Osteocyte (in vitro differentiated cells): ENCODE measurements at regions not wholly inside any gene's neighbourhood (a gene's known extent, or its start where the extent isn't known, plus 50 kb on each side); places are given as distances from the start of the nearest gene placed in this dataset.

Experiments used
- DNase-seq: peaks from one replicate; pipeline ENCODE4 v3.0.0; 2021; ENCODE audit warnings: mixed read lengths; ENCODE audit not compliant: unreplicated experiment; ENCODE audit errors: extremely low spot score
- H3K27ac Mint-ChIP-seq: one replicate; pipeline ENCODE4 v1.8.0; 2021; ENCODE audit warnings: mild to moderate bottlenecking, mixed read lengths; ENCODE audit not compliant: unreplicated experiment
- H3K27me3 Mint-ChIP-seq: one replicate; pipeline ENCODE4 v1.8.0; 2021; ENCODE audit warnings: mixed read lengths; ENCODE audit not compliant: unreplicated experiment
- H3K36me3 Mint-ChIP-seq: one replicate; pipeline ENCODE4 v1.8.0; 2021; ENCODE audit warnings: mixed read lengths; ENCODE audit not compliant: unreplicated experiment
- H3K4me1 Mint-ChIP-seq: one replicate; pipeline ENCODE4 v1.8.0; 2021; ENCODE audit warnings: mixed read lengths; ENCODE audit not compliant: unreplicated experiment
- H3K4me3 Mint-ChIP-seq: one replicate; pipeline ENCODE4 v1.8.0; 2021; ENCODE audit warnings: mild to moderate bottlenecking, moderate library complexity, mixed read lengths; ENCODE audit not compliant: unreplicated experiment
- H3K9me3 Mint-ChIP-seq: one replicate; pipeline ENCODE4 v1.8.0; 2021; ENCODE audit warnings: mixed read lengths; ENCODE audit not compliant: unreplicated experiment
- CTCF ChIP-seq: fragments of 200-600 bp; sonication (generic); IDR thresholded peaks from 2 replicates; pipeline ENCODE4 v1.5.0; 2021; ENCODE audit warnings: antibody characterized with exemption, mild to moderate bottlenecking, moderate library complexity

- no peak for DNase-seq
- TF ChIP-seq CTCF, result no peak
- Mint-ChIP-seq H3K36me3 (no peaks in the 10 kb centered on the region), H3K4me3 (no peak overlapping the region), H3K9me3 (peaks cover 8% of the 10 kb centered on the region), H3K27ac (no peak overlapping the region), H3K27me3 (no peaks in the 10 kb centered on the region), H3K4me1 (no peaks in the 10 kb centered on the region)
Measured at GRCh38 chr5:155381654-155382053, 368.1 kb downstream of the KIF4B start.

GRCh38 chr5:155389498-155389897 lies 375.9 kb downstream of the KIF4B start:
- Mint-ChIP-seq H3K36me3 (no peaks in the 10 kb centered on the region), H3K4me1 (no peaks in the 10 kb centered on the region), H3K27ac (no peak overlapping the region), H3K4me3 (no peak overlapping the region), H3K27me3 (no peaks in the 10 kb centered on the region), H3K9me3 (peaks cover under 1% of the 10 kb centered on the region)
- no peak for DNase-seq
- no peak for TF ChIP-seq CTCF

GRCh38 chr5:155394727-155395126 lies 381.2 kb downstream of the KIF4B start:
- TF ChIP-seq CTCF, result no peak
- no peaks in the 10 kb centered on the region for H3K27me3 Mint-ChIP-seq

GRCh38 chr5:155402927-155403640 lies 389.5 kb downstream of the KIF4B start:
- TF ChIP-seq CTCF, result no peak
- no peak overlapping the region for H3K27ac Mint-ChIP-seq
- H3K9me3 Mint-ChIP-seq, result peaks cover 51% of the 10 kb centered on the region
- no peaks in the 10 kb centered on the region for H3K4me1 Mint-ChIP-seq
- H3K27me3 Mint-ChIP-seq, result no peaks in the 10 kb centered on the region
- no peaks in the 10 kb centered on the region for H3K36me3 Mint-ChIP-seq
- H3K4me3 Mint-ChIP-seq, result no peak overlapping the region
- no peak for DNase-seq

More at GRCh38 chr5:155394727-155395126, 381.2 kb downstream of the KIF4B start:
- no peak for DNase-seq
- no peaks in the 10 kb centered on the region for H3K4me1 Mint-ChIP-seq
- no peak overlapping the region for H3K27ac Mint-ChIP-seq
- H3K36me3 Mint-ChIP-seq, result no peaks in the 10 kb centered on the region
- H3K4me3 Mint-ChIP-seq, result no peak overlapping the region
- no peaks in the 10 kb centered on the region for H3K9me3 Mint-ChIP-seq

- no peak for TF ChIP-seq CTCF
- no peaks in the 10 kb centered on the region for H3K4me1 Mint-ChIP-seq
- H3K36me3 Mint-ChIP-seq, result no peaks in the 10 kb centered on the region
- no peak overlapping the region for H3K4me3 Mint-ChIP-seq
- no peak for DNase-seq
- peaks cover 54% of the 10 kb centered on the region for H3K9me3 Mint-ChIP-seq
- no peaks in the 10 kb centered on the region for H3K27me3 Mint-ChIP-seq
- H3K27ac Mint-ChIP-seq, result no peak overlapping the region
Measured at GRCh38 chr5:155406815-155407214, 393.3 kb downstream of the KIF4B start.
